ENCODE measurements at regions not wholly inside any gene's neighbourhood (a gene's known extent, or its start where the extent isn't known, plus 50 kb on each side); places are given as distances from the start of the nearest gene placed in this dataset.
A peak's percentile ranks its signal among the peaks of the same experiment; 100 is the strongest.

- no peak for DNase-seq
Observed at GRCh38 chr13:90947976-90948375, 399.5 kb upstream of the MIR17HG start.

GRCh38 chr13:90950160-90950559 is 397.3 kb upstream of the MIR17HG start:
- DNase-seq = no peak

- no peak for DNase-seq
Observed at GRCh38 chr13:90951663-90952062, 395.8 kb upstream of the MIR17HG start.

GRCh38 chr13:90952326-90952725 is 395.2 kb upstream of the MIR17HG start:
- no peak for DNase-seq

- no peak for DNase-seq
Observed at GRCh38 chr13:90954605-90955195, 392.8 kb upstream of the MIR17HG start.

- no peak for DNase-seq
Observed at GRCh38 chr13:90956031-90956430, 391.5 kb upstream of the MIR17HG start.

- no peak for DNase-seq
Observed at GRCh38 chr13:90958866-90959265, 388.6 kb upstream of the MIR17HG start.

- no peak for DNase-seq
Observed at GRCh38 chr13:90968166-90968904, 379.2 kb upstream of the MIR17HG start.

- no peak for DNase-seq
Observed at GRCh38 chr13:90974249-90974975, 373.1 kb upstream of the MIR17HG start.

GRCh38 chr13:90979059-90979458 is 368.4 kb upstream of the MIR17HG start:
- DNase-seq = no peak

- no peak for DNase-seq
Observed at GRCh38 chr13:90984756-90985155, 362.7 kb upstream of the MIR17HG start.

GRCh38 chr13:90995001-90995400 is 352.5 kb upstream of the MIR17HG start:
- no peak for DNase-seq

- peak; percentile 73 for DNase-seq
Observed at GRCh38 chr13:90995614-90996013, 351.9 kb upstream of the MIR17HG start.

- DNase-seq = no peak
Observed at GRCh38 chr13:90997951-90998350, 349.5 kb upstream of the MIR17HG start.

GRCh38 chr13:90999401-90999800 is 348.1 kb upstream of the MIR17HG start:
- DNase-seq = no peak

- no peak for DNase-seq
Observed at GRCh38 chr13:91001371-91001770, 346.1 kb upstream of the MIR17HG start.

GRCh38 chr13:91014696-91015095 is 332.8 kb upstream of the MIR17HG start:
- DNase-seq = no peak

- peak; percentile 62 for DNase-seq
Observed at GRCh38 chr13:91017031-91017668, 330.3 kb upstream of the MIR17HG start.

GRCh38 chr13:91017669-91018053 is 329.8 kb upstream of the MIR17HG start:
- DNase-seq = no peak

- no peak for DNase-seq
Observed at GRCh38 chr13:91020461-91021034, 326.9 kb upstream of the MIR17HG start.

- no peak for DNase-seq
Observed at GRCh38 chr13:91024157-91024792, 323.2 kb upstream of the MIR17HG start.

- no peak for DNase-seq
Observed at GRCh38 chr13:91025442-91025841, 322.0 kb upstream of the MIR17HG start.

- no peak for DNase-seq
Observed at GRCh38 chr13:91031508-91031907, 316.0 kb upstream of the MIR17HG start.
